WTC11 (cell line): ENCODE measurements at regions not wholly inside any gene's neighbourhood (a gene's known extent, or its start where the extent isn't known, plus 50 kb on each side); places are given as distances from the start of the nearest gene placed in this dataset.

Source experiments
- ATAC-seq: fragments of 200-7000 bp; cut with Tn5 transposase; 2 replicates; pipeline ENCODE4 v1.10.0; 2021; ENCODE audit warnings: mild to moderate bottlenecking, moderate library complexity
- CTCF ChIA-PET: fragments of 300-600 bp; sonication (Branson Sonifier 250); formaldehyde crosslinking; loops from one replicate; lab custom pipeline; 2021; ENCODE audit warnings: antibody characterized with exemption; lab: Charles Lee
- POLR2A ChIA-PET: fragments of 350-600 bp; sonication (Branson Sonifier 250); formaldehyde crosslinking; loops from one replicate; lab custom pipeline; 2021; ENCODE audit warnings: antibody characterized with exemption; lab: Charles Lee
- DNase-seq: peaks from one replicate; pipeline ENCODE4 v3.0.0; 2021; ENCODE audit warnings: low spot score
- H3K27ac Mint-ChIP-seq: 2 replicates; pipeline ENCODE4 v1.8.0; 2021; ENCODE audit warnings: mixed read lengths
- H3K27me3 Mint-ChIP-seq: 2 replicates; pipeline ENCODE4 v1.8.0; 2021; ENCODE audit warnings: low read depth, mild to moderate bottlenecking, moderate library complexity, mixed read lengths
- H3K36me3 Mint-ChIP-seq: 2 replicates; pipeline ENCODE4 v1.8.0; 2021; ENCODE audit warnings: mixed read lengths
- H3K4me1 Mint-ChIP-seq: 2 replicates; pipeline ENCODE4 v1.8.0; 2022; ENCODE audit warnings: mixed read lengths
- H3K4me3 Mint-ChIP-seq: 2 replicates; pipeline ENCODE4 v1.8.0; 2021; ENCODE audit warnings: mild to moderate bottlenecking, moderate library complexity, mixed read lengths
- H3K9me3 Mint-ChIP-seq: 2 replicates; pipeline ENCODE4 v1.8.0; 2021; ENCODE audit warnings: mixed read lengths
- ARID4B ChIP-seq: sonication (generic); formaldehyde crosslinking; IDR thresholded peaks from 2 replicates; pipeline ENCODE4 v1.8.0; 2023; ENCODE audit warnings: missing genetic modification reagents, mild to moderate bottlenecking, borderline replicate concordance
- CREB1 ChIP-seq: sonication (generic); formaldehyde crosslinking; IDR thresholded peaks from 2 replicates; pipeline ENCODE4 v1.8.0; 2023; ENCODE audit warnings: mild to moderate bottlenecking, missing genetic modification reagents
- ETV6 ChIP-seq: sonication (generic); formaldehyde crosslinking; IDR thresholded peaks from 2 replicates; pipeline ENCODE4 v1.8.1; 2022; ENCODE audit warnings: mild to moderate bottlenecking, missing genetic modification reagents
- GABPB1 ChIP-seq: sonication (generic); formaldehyde crosslinking; IDR thresholded peaks from 2 replicates; pipeline ENCODE4 v1.8.1; 2023; ENCODE audit warnings: mild to moderate bottlenecking, missing genetic modification reagents
- NFATC4 ChIP-seq: fragments of 250-450 bp; sonication (Bioruptor Pico); IDR thresholded peaks from 2 replicates; pipeline ENCODE4 v1.9.0; 2021; ENCODE audit warnings: mild to moderate bottlenecking
- NFE2L1 ChIP-seq: sonication (generic); formaldehyde crosslinking; IDR thresholded peaks from 2 replicates; pipeline ENCODE4 v1.8.1; 2023; ENCODE audit warnings: missing genetic modification reagents
- ZNF219 ChIP-seq: sonication (generic); formaldehyde crosslinking; IDR thresholded peaks from 2 replicates; pipeline ENCODE4 v1.8.0; 2023; ENCODE audit warnings: missing genetic modification reagents, mild to moderate bottlenecking, borderline replicate concordance
- ZNF317 ChIP-seq: sonication (generic); formaldehyde crosslinking; IDR thresholded peaks from 2 replicates; pipeline ENCODE4 v1.8.1; 2023; ENCODE audit warnings: low read depth, mild to moderate bottlenecking, moderate library complexity, missing genetic modification reagents, borderline replicate concordance
- ZNF671 ChIP-seq: fragments of 250-450 bp; sonication (Bioruptor Pico); IDR thresholded peaks from 2 replicates; pipeline ENCODE4 v1.8.0; 2021; ENCODE audit warnings: mild to moderate bottlenecking
- TF ChIP-seq, protein P1 (sequence below): sonication (generic); formaldehyde crosslinking; IDR thresholded peaks from 2 replicates; pipeline ENCODE4 v1.8.0; 2023; ENCODE audit warnings: mild to moderate bottlenecking, missing genetic modification reagents
- TF ChIP-seq, protein P2 (sequence below): fragments of 250-450 bp; sonication (Bioruptor Pico); IDR thresholded peaks from 2 replicates; pipeline ENCODE4 v2.1.2; 2022; ENCODE audit warnings: mild to moderate bottlenecking, moderate library complexity
- TF ChIP-seq, protein P3 (sequence below): sonication (generic); formaldehyde crosslinking; IDR thresholded peaks from 2 replicates; pipeline ENCODE4 v1.8.1; 2023; ENCODE audit warnings: mild to moderate bottlenecking, missing genetic modification reagents
- TF ChIP-seq, protein P4 (sequence below): fragments of 200-600 bp; IDR thresholded peaks from 2 replicates; pipeline ENCODE4 v1.8.0; 2022; ENCODE audit warnings: antibody characterized with exemption
- TF ChIP-seq, protein P5 (sequence below): sonication (generic); formaldehyde crosslinking; IDR thresholded peaks from 2 replicates; pipeline ENCODE4 v1.8.1; 2022; ENCODE audit warnings: mild to moderate bottlenecking, moderate library complexity, missing genetic modification reagents
- TF ChIP-seq, protein P6 (sequence below): sonication (generic); formaldehyde crosslinking; IDR thresholded peaks from 2 replicates; pipeline ENCODE4 v1.8.1; 2022; ENCODE audit warnings: low read depth, mild to moderate bottlenecking, moderate library complexity, missing genetic modification reagents, borderline replicate concordance

DNA sequence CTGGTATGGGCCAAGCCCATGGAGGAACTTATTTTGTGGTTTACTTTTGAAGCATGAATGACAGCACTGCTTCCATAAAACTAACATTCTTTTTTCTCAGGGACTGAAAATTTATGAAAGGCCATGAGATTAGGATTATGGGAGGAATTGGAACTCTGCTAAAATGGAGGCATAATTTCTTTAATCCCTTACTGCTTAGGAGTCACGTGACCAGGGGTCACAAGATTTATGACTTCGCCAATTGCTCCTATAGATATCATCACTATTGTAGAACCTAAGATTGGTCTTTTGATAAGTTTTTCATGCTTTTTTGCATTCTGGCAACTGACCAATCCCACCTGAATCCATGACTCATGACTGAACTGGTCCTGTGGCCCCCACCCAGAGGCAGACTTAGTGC is 495.7 kb upstream of the VRK2 start:
- CTCF ChIA-PET: interaction anchor here (0.7 kb wide), 1 partner anchor 1043 kb away, joined by 3 read pairs; no protein-coding TSS in a partner anchor
- Mint-ChIP-seq H3K27me3 (no peaks in the 10 kb centered on the region), H3K4me3 (no peak overlapping the region), H3K4me1 (peaks cover 17% of the 10 kb centered on the region), H3K36me3 (peaks cover 14% of the 10 kb centered on the region), H3K27ac (no peak overlapping the region), H3K9me3 (peaks cover 26% of the 10 kb centered on the region)
- POLR2A ChIA-PET: no interaction called here
- TF ChIP-seq CREB1 (CRISPR knock-in tag): no peak
- TF ChIP-seq, protein P1, sequence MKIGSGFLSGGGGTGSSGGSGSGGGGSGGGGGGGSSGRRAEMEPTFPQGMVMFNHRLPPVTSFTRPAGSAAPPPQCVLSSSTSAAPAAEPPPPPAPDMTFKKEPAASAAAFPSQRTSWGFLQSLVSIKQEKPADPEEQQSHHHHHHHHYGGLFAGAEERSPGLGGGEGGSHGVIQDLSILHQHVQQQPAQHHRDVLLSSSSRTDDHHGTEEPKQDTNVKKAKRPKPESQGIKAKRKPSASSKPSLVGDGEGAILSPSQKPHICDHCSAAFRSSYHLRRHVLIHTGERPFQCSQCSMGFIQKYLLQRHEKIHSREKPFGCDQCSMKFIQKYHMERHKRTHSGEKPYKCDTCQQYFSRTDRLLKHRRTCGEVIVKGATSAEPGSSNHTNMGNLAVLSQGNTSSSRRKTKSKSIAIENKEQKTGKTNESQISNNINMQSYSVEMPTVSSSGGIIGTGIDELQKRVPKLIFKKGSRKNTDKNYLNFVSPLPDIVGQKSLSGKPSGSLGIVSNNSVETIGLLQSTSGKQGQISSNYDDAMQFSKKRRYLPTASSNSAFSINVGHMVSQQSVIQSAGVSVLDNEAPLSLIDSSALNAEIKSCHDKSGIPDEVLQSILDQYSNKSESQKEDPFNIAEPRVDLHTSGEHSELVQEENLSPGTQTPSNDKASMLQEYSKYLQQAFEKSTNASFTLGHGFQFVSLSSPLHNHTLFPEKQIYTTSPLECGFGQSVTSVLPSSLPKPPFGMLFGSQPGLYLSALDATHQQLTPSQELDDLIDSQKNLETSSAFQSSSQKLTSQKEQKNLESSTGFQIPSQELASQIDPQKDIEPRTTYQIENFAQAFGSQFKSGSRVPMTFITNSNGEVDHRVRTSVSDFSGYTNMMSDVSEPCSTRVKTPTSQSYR (CRISPR knock-in tag): no peak
- TF ChIP-seq, protein P2, sequence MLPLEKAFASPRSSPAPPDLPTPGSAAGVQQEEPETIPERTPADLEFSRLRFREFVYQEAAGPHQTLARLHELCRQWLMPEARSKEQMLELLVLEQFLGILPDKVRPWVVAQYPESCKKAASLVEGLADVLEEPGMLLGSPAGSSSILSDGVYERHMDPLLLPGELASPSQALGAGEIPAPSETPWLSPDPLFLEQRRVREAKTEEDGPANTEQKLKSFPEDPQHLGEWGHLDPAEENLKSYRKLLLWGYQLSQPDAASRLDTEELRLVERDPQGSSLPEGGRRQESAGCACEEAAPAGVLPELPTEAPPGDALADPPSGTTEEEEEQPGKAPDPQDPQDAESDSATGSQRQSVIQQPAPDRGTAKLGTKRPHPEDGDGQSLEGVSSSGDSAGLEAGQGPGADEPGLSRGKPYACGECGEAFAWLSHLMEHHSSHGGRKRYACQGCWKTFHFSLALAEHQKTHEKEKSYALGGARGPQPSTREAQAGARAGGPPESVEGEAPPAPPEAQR: no peak
- TF ChIP-seq NFATC4: no peak
- TF ChIP-seq, protein P3, sequence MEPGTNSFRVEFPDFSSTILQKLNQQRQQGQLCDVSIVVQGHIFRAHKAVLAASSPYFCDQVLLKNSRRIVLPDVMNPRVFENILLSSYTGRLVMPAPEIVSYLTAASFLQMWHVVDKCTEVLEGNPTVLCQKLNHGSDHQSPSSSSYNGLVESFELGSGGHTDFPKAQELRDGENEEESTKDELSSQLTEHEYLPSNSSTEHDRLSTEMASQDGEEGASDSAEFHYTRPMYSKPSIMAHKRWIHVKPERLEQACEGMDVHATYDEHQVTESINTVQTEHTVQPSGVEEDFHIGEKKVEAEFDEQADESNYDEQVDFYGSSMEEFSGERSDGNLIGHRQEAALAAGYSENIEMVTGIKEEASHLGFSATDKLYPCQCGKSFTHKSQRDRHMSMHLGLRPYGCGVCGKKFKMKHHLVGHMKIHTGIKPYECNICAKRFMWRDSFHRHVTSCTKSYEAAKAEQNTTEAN: no peak
- DNase-seq (no peak), ATAC-seq (no peak)

DNA sequence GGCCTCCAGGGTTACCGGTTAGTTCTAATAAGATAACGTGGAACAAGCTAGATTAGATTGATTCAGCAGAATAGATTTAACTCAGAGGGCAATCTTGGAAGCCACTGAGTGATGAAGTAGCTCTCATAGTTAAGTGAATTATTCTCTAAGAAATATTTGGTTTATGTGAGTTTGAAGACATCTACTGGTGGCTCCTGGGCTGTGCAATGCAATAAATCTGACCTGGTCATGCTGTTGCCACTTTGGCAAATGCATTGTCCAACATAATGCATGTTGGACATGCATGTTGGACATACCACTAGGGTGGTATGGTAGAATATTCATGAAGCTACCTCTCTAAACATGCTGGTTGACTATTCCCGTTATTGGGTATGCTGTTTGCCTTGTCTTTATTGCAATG is 493.7 kb upstream of the VRK2 start:
- H3K36me3 Mint-ChIP-seq: peaks cover 14% of the 10 kb centered on the region
- no peak overlapping the region for H3K27ac Mint-ChIP-seq
- no peak overlapping the region for H3K4me3 Mint-ChIP-seq
- CTCF ChIA-PET: no interaction called here
- ATAC-seq (no peak), DNase-seq (no peak)
- H3K27me3 Mint-ChIP-seq: no peaks in the 10 kb centered on the region; the same call in 1 of the 2 replicates
- POLR2A ChIA-PET: no interaction called here
- TF ChIP-seq ZNF219 (CRISPR knock-in tag) (no peak), NFE2L1 (CRISPR knock-in tag) (no peak), ARID4B (CRISPR knock-in tag) (no peak), ZNF671 (CRISPR knock-in tag) (no peak)
- H3K9me3 Mint-ChIP-seq: peaks cover 29% of the 10 kb centered on the region
- no peaks in the 10 kb centered on the region for H3K4me1 Mint-ChIP-seq

DNA sequence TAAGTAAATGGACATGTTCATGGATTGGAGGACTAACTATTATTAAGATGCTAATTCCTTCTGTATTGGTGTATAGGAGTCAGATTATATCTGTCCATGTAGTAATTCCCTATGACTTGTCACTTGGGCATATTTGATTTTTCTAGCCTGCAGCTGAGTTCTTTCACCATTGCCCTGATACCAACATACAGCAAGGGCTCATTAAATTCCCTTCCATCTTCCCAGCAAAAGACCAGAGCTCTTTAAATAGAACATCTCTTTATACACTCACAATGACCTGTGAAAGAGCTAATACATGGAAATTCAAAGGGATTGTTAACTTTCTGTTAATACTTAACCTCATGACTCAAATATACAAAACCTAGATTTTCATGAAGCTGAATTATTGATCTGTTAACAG is 492.3 kb upstream of the VRK2 start:
- Mint-ChIP-seq H3K9me3 (peaks cover 29% of the 10 kb centered on the region), H3K27ac (no peak overlapping the region), H3K27me3 (no peaks in the 10 kb centered on the region; the same call in 1 of the 2 replicates), H3K36me3 (peaks cover 14% of the 10 kb centered on the region), H3K4me3 (no peak overlapping the region), H3K4me1 (no peaks in the 10 kb centered on the region)
- ChIA-PET POLR2A (no interaction called here), CTCF (no interaction called here)
- no peak for DNase-seq
- no peak for ATAC-seq
- TF ChIP-seq, protein P4, sequence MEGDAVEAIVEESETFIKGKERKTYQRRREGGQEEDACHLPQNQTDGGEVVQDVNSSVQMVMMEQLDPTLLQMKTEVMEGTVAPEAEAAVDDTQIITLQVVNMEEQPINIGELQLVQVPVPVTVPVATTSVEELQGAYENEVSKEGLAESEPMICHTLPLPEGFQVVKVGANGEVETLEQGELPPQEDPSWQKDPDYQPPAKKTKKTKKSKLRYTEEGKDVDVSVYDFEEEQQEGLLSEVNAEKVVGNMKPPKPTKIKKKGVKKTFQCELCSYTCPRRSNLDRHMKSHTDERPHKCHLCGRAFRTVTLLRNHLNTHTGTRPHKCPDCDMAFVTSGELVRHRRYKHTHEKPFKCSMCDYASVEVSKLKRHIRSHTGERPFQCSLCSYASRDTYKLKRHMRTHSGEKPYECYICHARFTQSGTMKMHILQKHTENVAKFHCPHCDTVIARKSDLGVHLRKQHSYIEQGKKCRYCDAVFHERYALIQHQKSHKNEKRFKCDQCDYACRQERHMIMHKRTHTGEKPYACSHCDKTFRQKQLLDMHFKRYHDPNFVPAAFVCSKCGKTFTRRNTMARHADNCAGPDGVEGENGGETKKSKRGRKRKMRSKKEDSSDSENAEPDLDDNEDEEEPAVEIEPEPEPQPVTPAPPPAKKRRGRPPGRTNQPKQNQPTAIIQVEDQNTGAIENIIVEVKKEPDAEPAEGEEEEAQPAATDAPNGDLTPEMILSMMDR: no peak
- TF ChIP-seq ETV6 (CRISPR knock-in tag) (no peak), GABPB1 (CRISPR knock-in tag) (no peak), ZNF317 (CRISPR knock-in tag) (no peak)
- TF ChIP-seq, protein P5, sequence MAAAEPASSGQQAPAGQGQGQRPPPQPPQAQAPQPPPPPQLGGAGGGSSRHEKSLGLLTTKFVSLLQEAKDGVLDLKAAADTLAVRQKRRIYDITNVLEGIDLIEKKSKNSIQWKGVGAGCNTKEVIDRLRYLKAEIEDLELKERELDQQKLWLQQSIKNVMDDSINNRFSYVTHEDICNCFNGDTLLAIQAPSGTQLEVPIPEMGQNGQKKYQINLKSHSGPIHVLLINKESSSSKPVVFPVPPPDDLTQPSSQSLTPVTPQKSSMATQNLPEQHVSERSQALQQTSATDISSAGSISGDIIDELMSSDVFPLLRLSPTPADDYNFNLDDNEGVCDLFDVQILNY: no peak
- TF ChIP-seq, protein P1 (CRISPR knock-in tag): no peak
- TF ChIP-seq, protein P6, sequence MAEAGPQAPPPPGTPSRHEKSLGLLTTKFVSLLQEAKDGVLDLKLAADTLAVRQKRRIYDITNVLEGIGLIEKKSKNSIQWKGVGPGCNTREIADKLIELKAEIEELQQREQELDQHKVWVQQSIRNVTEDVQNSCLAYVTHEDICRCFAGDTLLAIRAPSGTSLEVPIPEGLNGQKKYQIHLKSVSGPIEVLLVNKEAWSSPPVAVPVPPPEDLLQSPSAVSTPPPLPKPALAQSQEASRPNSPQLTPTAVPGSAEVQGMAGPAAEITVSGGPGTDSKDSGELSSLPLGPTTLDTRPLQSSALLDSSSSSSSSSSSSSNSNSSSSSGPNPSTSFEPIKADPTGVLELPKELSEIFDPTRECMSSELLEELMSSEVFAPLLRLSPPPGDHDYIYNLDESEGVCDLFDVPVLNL (CRISPR knock-in tag): no peak
